IPS-20b (cell line): ENCODE measurements at regions not wholly inside any gene's neighbourhood (a gene's known extent, or its start where the extent isn't known, plus 50 kb on each side); places are given as distances from the start of the nearest gene placed in this dataset.

ENCODE experiments used
- H3K27ac ChIP-seq: one replicate; pipeline ENCODE4 v1.5.1; 2013; ENCODE audit warnings: low read length
- H3K27me3 ChIP-seq: 2 replicates; pipeline ENCODE4 v1.6.1; 2013; ENCODE audit warnings: mild to moderate bottlenecking, low read length, inconsistent platforms; ENCODE audit not compliant: insufficient read depth
- H3K36me3 ChIP-seq: 2 replicates; pipeline ENCODE4 v1.6.1; 2013; ENCODE audit warnings: low read depth, mild to moderate bottlenecking, inconsistent platforms, low read length, moderate library complexity; ENCODE audit not compliant: insufficient read depth
- H3K4me1 ChIP-seq: 2 replicates; pipeline ENCODE4 v1.6.1; 2013; ENCODE audit warnings: mild to moderate bottlenecking, control low read depth, inconsistent platforms, low read length, moderate library complexity; ENCODE audit not compliant: insufficient read depth
- H3K4me3 ChIP-seq: 2 replicates; pipeline ENCODE4 v1.5.1; 2013; ENCODE audit warnings: mild to moderate bottlenecking, low read length, inconsistent platforms
- H3K9ac ChIP-seq: 2 replicates; pipeline ENCODE4 v1.6.1; 2013; ENCODE audit warnings: low read depth, mild to moderate bottlenecking, inconsistent platforms, low read length, moderate library complexity
- H3K9me3 ChIP-seq: 2 replicates; pipeline ENCODE4 v1.6.1; 2013; ENCODE audit warnings: mild to moderate bottlenecking, low read depth, low read length, inconsistent platforms; ENCODE audit not compliant: insufficient read depth

GRCh38 chr4:147328756-147329446 is 152.0 kb upstream of the EDNRA start:
- H3K27ac ChIP-seq: no peak overlapping the region
- H3K9ac ChIP-seq: no peak overlapping the region
- H3K27me3 ChIP-seq: no peaks in the 10 kb centered on the region
- H3K4me1 ChIP-seq: no peaks in the 10 kb centered on the region
- H3K9me3 ChIP-seq: no peaks in the 10 kb centered on the region
- H3K4me3 ChIP-seq: no peak overlapping the region
- H3K36me3 ChIP-seq: no peaks in the 10 kb centered on the region

GRCh38 chr4:147332091-147332490 is 148.8 kb upstream of the EDNRA start:
- H3K27ac ChIP-seq: no peak overlapping the region
- H3K4me1 ChIP-seq: no peaks in the 10 kb centered on the region
- H3K9ac ChIP-seq: no peak overlapping the region
- H3K9me3 ChIP-seq: no peaks in the 10 kb centered on the region
- H3K36me3 ChIP-seq: no peaks in the 10 kb centered on the region
- no peaks in the 10 kb centered on the region for H3K27me3 ChIP-seq
- no peak overlapping the region for H3K4me3 ChIP-seq

GRCh38 chr4:147334478-147334877 is 146.4 kb upstream of the EDNRA start:
- Histone ChIP-seq H3K36me3 (no peaks in the 10 kb centered on the region), H3K27me3 (no peaks in the 10 kb centered on the region), H3K9me3 (no peaks in the 10 kb centered on the region), H3K27ac (no peak overlapping the region), H3K4me3 (no peak overlapping the region), H3K4me1 (no peaks in the 10 kb centered on the region), H3K9ac (no peak overlapping the region)

GRCh38 chr4:147335183-147335582 is 145.7 kb upstream of the EDNRA start:
- H3K27ac ChIP-seq: no peak overlapping the region
- H3K27me3 ChIP-seq: no peaks in the 10 kb centered on the region
- H3K9ac ChIP-seq: no peak overlapping the region
- H3K4me1 ChIP-seq: no peaks in the 10 kb centered on the region; the same call in 1 of the 2 replicates
- H3K4me3 ChIP-seq: no peak overlapping the region
- no peaks in the 10 kb centered on the region for H3K9me3 ChIP-seq
- no peaks in the 10 kb centered on the region for H3K36me3 ChIP-seq

- Histone ChIP-seq H3K9ac (no peak overlapping the region), H3K27ac (no peak overlapping the region), H3K9me3 (no peaks in the 10 kb centered on the region), H3K4me1 (no peaks in the 10 kb centered on the region; the same call in 1 of the 2 replicates), H3K36me3 (no peaks in the 10 kb centered on the region), H3K4me3 (no peak overlapping the region), H3K27me3 (no peaks in the 10 kb centered on the region)
These were observed 144.6 kb upstream of the EDNRA start for GRCh38 chr4:147336252-147336651.

DNA sequence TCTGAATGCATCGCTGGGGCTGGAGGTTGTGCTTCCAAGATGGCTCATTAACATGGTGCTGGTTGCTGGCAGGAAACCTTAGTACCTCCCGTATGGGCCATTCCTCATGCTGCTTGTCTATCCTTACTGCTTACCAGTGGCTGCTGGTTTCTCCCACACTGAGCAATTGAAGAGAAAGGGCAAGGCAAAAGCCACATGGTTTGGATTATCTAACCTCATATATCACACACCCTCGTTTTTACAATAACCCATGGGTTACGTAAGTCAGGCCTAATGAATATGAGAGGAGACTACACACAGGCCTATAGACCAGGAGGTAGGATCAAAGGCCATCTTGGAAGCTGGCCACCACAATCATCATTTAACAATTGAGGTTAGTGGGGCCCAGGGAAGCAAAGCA is 141.8 kb upstream of the EDNRA start:
- no peak overlapping the region for H3K9ac ChIP-seq
- no peak overlapping the region for H3K4me3 ChIP-seq

DNA sequence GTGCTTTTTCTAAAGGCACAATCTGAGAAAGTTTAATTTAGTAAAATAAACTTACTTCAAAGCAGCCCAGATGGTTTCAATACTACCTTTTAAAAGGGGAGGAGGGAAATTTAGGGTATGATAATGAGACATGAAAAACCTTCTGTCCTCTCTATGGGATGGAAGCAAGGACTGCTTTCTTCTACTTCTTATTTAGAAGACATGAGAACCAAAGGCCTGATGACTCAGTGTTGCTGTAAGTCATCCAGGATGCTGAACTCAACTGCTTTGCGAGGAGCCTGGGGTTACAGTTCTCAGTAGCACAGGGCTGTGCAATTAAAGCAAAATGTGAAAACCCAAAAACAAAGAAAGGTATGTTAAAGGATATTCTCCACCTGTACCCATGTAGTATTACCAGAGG is 140.8 kb upstream of the EDNRA start:
- H3K9ac ChIP-seq: no peak overlapping the region
- H3K27ac ChIP-seq: no peak overlapping the region

More for the DNA sequence above, 141.8 kb upstream of the EDNRA start:
- Histone ChIP-seq H3K9me3 (no peaks in the 10 kb centered on the region), H3K4me1 (no peaks in the 10 kb centered on the region; the same call in 1 of the 2 replicates), H3K27ac (no peak overlapping the region), H3K27me3 (no peaks in the 10 kb centered on the region), H3K36me3 (no peaks in the 10 kb centered on the region)

GRCh38 chr4:147340591-147341120 is 140.2 kb upstream of the EDNRA start:
- Histone ChIP-seq H3K4me3 (no peak overlapping the region), H3K36me3 (no peaks in the 10 kb centered on the region), H3K9me3 (no peaks in the 10 kb centered on the region), H3K27ac (no peak overlapping the region), H3K4me1 (no peaks in the 10 kb centered on the region; the same call in 1 of the 2 replicates), H3K9ac (no peak overlapping the region), H3K27me3 (no peaks in the 10 kb centered on the region)

More for the DNA sequence above, 140.8 kb upstream of the EDNRA start:
- Histone ChIP-seq H3K4me3 (no peak overlapping the region), H3K36me3 (no peaks in the 10 kb centered on the region), H3K9me3 (no peaks in the 10 kb centered on the region), H3K27me3 (no peaks in the 10 kb centered on the region), H3K4me1 (no peaks in the 10 kb centered on the region; the same call in 1 of the 2 replicates)

- no peak overlapping the region for H3K27ac ChIP-seq
- no peaks in the 10 kb centered on the region; the same call in 1 of the 2 replicates for H3K4me1 ChIP-seq
- H3K4me3 ChIP-seq: no peak overlapping the region
- no peaks in the 10 kb centered on the region for H3K36me3 ChIP-seq
- no peaks in the 10 kb centered on the region for H3K27me3 ChIP-seq
- no peak overlapping the region for H3K9ac ChIP-seq
- H3K9me3 ChIP-seq: no peaks in the 10 kb centered on the region
These were observed 137.2 kb upstream of the EDNRA start for GRCh38 chr4:147343692-147344091.

DNA sequence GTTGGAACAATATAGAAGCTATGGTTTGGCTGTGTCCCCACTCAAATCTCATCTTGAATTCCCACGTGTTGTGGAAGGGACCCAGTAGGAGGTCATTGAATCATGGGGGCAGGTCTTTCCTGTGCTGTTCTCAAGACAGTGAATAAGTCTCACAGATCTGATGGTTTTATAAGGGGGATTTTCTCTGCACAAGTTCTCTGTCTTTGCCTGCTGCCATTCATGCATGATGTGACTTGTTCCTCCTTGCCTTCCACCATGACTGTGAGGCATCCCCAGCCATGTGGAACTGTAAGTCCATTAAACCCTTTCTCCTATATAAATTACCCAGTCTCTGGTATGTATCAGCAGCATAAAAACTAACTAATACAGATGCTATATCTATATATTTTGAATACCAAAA is 135.2 kb upstream of the EDNRA start:
- Histone ChIP-seq H3K36me3 (no peaks in the 10 kb centered on the region), H3K9ac (no peak overlapping the region), H3K4me3 (no peak overlapping the region), H3K27ac (no peak overlapping the region), H3K4me1 (no peaks in the 10 kb centered on the region), H3K27me3 (no peaks in the 10 kb centered on the region), H3K9me3 (no peaks in the 10 kb centered on the region)

DNA sequence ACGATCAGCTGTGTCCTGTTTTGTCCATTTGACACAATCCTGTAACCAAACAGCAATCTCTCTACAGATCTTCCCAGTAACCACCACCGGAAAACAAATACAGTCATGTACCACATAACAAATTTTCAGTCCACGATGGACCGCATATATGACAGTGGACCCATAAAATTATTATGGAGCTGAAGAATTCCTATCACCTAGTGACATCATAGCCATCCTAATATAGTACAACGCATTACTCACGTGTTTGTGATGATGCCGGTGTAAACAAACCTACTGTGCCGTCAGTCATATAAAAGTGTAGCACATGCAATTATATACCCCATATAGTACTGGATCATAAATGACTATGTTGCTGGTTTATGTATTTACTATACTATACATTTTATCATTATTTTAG is 133.7 kb upstream of the EDNRA start:
- no peak overlapping the region for H3K9ac ChIP-seq
- H3K27ac ChIP-seq: no peak overlapping the region
- H3K4me3 ChIP-seq: no peak overlapping the region
- H3K27me3 ChIP-seq: no peaks in the 10 kb centered on the region
- H3K4me1 ChIP-seq: no peaks in the 10 kb centered on the region
- no peaks in the 10 kb centered on the region for H3K9me3 ChIP-seq
- no peaks in the 10 kb centered on the region for H3K36me3 ChIP-seq

DNA sequence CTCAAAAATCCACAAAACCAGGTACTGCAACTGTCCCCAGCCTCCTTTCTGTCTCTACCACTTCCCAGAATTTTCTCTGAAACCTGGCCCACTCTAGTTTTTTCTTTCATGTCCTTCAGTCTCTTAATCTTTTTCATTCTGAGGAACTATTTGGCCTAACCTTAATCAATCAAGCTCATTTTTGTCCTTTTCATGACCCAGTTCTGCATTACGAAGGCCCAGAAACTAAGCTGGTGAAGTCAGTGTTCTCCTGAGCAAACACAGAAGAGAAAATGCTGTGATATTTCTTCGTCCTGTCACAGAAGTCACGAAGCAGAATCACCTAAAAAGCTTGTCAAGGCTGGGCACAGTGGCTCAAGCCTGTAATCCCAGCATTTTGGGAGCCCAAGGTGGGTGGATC is 131.7 kb upstream of the EDNRA start:
- Histone ChIP-seq H3K27ac (no peak overlapping the region), H3K9me3 (no peaks in the 10 kb centered on the region), H3K27me3 (no peaks in the 10 kb centered on the region), H3K9ac (no peak overlapping the region), H3K36me3 (no peaks in the 10 kb centered on the region), H3K4me3 (no peak overlapping the region), H3K4me1 (no peaks in the 10 kb centered on the region)
